ENCODE measurements at regions not wholly inside any gene's neighbourhood (a gene's known extent, or its start where the extent isn't known, plus 50 kb on each side); places are given as distances from the start of the nearest gene placed in this dataset.

DNA sequence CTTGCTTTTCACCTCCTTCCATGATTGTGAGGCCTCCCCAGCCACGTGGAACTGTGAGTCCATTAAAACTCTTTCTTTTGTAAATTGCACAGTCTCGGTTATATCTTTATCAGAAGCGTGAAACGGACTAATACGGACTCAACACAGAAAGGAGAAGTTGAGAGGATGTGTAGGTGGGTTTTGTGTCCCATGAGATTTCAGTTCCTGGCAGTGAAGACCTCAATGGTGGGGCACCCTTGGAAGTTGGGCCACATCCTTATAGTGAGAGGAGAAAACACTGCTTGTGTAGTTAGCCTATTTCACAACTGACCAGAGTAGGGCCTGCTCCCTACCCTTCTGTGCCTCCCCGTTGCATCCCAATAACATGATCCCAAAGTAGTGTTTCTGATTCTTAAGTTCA is 98.9 kb upstream of the TNC start:
- TF ChIP-seq, protein P1, sequence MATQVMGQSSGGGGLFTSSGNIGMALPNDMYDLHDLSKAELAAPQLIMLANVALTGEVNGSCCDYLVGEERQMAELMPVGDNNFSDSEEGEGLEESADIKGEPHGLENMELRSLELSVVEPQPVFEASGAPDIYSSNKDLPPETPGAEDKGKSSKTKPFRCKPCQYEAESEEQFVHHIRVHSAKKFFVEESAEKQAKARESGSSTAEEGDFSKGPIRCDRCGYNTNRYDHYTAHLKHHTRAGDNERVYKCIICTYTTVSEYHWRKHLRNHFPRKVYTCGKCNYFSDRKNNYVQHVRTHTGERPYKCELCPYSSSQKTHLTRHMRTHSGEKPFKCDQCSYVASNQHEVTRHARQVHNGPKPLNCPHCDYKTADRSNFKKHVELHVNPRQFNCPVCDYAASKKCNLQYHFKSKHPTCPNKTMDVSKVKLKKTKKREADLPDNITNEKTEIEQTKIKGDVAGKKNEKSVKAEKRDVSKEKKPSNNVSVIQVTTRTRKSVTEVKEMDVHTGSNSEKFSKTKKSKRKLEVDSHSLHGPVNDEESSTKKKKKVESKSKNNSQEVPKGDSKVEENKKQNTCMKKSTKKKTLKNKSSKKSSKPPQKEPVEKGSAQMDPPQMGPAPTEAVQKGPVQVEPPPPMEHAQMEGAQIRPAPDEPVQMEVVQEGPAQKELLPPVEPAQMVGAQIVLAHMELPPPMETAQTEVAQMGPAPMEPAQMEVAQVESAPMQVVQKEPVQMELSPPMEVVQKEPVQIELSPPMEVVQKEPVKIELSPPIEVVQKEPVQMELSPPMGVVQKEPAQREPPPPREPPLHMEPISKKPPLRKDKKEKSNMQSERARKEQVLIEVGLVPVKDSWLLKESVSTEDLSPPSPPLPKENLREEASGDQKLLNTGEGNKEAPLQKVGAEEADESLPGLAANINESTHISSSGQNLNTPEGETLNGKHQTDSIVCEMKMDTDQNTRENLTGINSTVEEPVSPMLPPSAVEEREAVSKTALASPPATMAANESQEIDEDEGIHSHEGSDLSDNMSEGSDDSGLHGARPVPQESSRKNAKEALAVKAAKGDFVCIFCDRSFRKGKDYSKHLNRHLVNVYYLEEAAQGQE (IDR thresholded peaks at IDR 0.05; ENCODE audit: low read depth): no peak
- no peak for TF ChIP-seq TCF12 (IDR thresholded peaks at IDR 0.05; ENCODE audit: low read depth)
- no peak for TF ChIP-seq FOXM1 (IDR thresholded peaks at IDR 0.05; ENCODE audit: borderline replicate concordance, low read depth)
- TF ChIP-seq, protein P2, sequence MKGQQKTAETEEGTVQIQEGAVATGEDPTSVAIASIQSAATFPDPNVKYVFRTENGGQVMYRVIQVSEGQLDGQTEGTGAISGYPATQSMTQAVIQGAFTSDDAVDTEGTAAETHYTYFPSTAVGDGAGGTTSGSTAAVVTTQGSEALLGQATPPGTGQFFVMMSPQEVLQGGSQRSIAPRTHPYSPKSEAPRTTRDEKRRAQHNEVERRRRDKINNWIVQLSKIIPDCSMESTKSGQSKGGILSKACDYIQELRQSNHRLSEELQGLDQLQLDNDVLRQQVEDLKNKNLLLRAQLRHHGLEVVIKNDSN (IDR thresholded peaks at IDR 0.05): no peak
- TF ChIP-seq RAD21 (IDR thresholded peaks at IDR 0.05; ENCODE audit: low read depth): no peak
- TF ChIP-seq TAF1 (IDR thresholded peaks at IDR 0.05; ENCODE audit: low read depth): no peak
- TF ChIP-seq TEAD4 (IDR thresholded peaks at IDR 0.05): no peak

DNA sequence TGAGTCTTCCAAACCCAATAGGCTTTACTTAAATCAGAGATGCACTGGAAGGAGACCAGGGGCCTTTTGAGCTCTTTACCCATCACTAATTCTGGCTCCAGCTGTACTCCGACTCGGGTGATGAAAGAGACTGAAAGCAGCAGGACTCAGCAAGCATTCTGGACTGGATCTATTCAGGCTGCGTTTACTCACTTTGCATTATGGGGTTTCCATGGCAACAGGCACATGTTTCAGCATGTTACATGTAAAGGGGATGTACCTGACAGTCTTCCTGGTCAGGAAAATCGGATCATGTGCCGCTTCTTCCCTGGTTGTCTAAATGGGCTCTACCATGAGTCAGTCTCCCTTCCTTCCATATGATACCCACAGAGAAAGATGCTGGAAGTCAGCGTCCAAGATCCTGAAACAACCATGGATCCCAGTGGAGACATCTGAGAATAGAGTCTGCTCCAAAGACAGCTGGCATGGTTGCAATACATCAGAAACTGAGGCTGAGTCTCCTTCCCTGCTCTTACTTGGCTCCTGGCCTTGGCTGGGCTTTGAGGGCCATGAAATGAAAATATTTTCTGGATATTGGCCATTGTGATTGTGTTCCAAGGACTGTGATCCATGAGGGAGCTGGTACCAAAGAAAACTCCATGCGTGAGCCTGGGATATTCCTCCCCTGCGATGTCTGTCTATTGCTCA is 102.5 kb upstream of the TNC start:
- TF ChIP-seq TCF12 (IDR thresholded peaks at IDR 0.05; ENCODE audit: low read depth): no peak
- TF ChIP-seq, protein P1 (IDR thresholded peaks at IDR 0.05; ENCODE audit: low read depth): no peak
- TF ChIP-seq EP300 (IDR thresholded peaks at IDR 0.05; ENCODE audit: borderline replicate concordance): no peak
- no peak for TF ChIP-seq YY1 (IDR thresholded peaks at IDR 0.05; ENCODE audit: low read depth)
- TF ChIP-seq TAF1 (IDR thresholded peaks at IDR 0.05; ENCODE audit: low read depth): no peak
- TF ChIP-seq EGR1 (IDR thresholded peaks at IDR 0.05): no peak
- TF ChIP-seq, protein P3, sequence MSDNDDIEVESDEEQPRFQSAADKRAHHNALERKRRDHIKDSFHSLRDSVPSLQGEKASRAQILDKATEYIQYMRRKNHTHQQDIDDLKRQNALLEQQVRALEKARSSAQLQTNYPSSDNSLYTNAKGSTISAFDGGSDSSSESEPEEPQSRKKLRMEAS (IDR thresholded peaks at IDR 0.05): no peak
- no peak for TF ChIP-seq ZBTB7A (IDR thresholded peaks at IDR 0.05; ENCODE audit: low read depth)
- TF ChIP-seq TEAD4 (IDR thresholded peaks at IDR 0.05): no peak
- TF ChIP-seq, protein P2 (IDR thresholded peaks at IDR 0.05): no peak
- no peak for TF ChIP-seq RAD21 (IDR thresholded peaks at IDR 0.05; ENCODE audit: low read depth)
- no peak for TF ChIP-seq NFIC (IDR thresholded peaks at IDR 0.05)
- TF ChIP-seq FOXM1 (IDR thresholded peaks at IDR 0.05; ENCODE audit: borderline replicate concordance, low read depth): no peak
- TF ChIP-seq CEBPB (IDR thresholded peaks at IDR 0.05): no peak
- no peak for TF ChIP-seq CREB1 (IDR thresholded peaks at IDR 0.05; ENCODE audit: low read depth)

DNA sequence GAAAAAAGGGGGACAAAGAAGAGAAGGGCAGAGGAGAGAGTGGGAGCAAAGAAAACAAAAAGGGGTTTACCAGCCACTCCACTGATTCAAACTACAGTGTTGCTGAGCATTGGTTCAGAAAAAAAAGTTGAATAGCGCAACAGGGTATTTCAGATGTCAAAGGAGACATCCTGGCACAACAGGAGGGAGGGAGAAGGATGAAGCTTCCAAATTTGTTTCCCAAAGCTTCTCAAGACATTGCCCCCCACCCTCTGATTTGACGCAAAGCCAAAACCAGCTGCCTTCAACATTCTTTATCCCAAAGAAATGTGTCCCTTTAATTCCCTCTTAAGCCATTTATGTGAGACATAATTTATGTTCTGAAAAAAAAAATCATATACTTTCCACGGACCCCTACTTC is 105.5 kb upstream of the TNC start:
- no peak for TF ChIP-seq RAD21 (IDR thresholded peaks at IDR 0.05; ENCODE audit: low read depth)
- TF ChIP-seq EGR1 (IDR thresholded peaks at IDR 0.05): no peak
- no peak for TF ChIP-seq NFIC (IDR thresholded peaks at IDR 0.05)
- TF ChIP-seq EP300 (IDR thresholded peaks at IDR 0.05; ENCODE audit: borderline replicate concordance): no peak
- TF ChIP-seq CEBPB (IDR thresholded peaks at IDR 0.05): no peak
- TF ChIP-seq, protein P3 (IDR thresholded peaks at IDR 0.05): no peak
- TF ChIP-seq CREB1 (IDR thresholded peaks at IDR 0.05; ENCODE audit: low read depth): no peak
- TF ChIP-seq TCF12 (IDR thresholded peaks at IDR 0.05; ENCODE audit: low read depth): no peak
- no peak for TF ChIP-seq TAF1 (IDR thresholded peaks at IDR 0.05; ENCODE audit: low read depth)
- no peak for TF ChIP-seq TEAD4 (IDR thresholded peaks at IDR 0.05)
- TF ChIP-seq, protein P1 (IDR thresholded peaks at IDR 0.05; ENCODE audit: low read depth): no peak
- TF ChIP-seq, protein P2 (IDR thresholded peaks at IDR 0.05): no peak
- no peak for TF ChIP-seq YY1 (IDR thresholded peaks at IDR 0.05; ENCODE audit: low read depth)
- TF ChIP-seq FOXM1 (IDR thresholded peaks at IDR 0.05; ENCODE audit: borderline replicate concordance, low read depth): no peak
- no peak for TF ChIP-seq ZBTB7A (IDR thresholded peaks at IDR 0.05; ENCODE audit: low read depth)
